ENCODE measurements at regions not wholly inside any gene's neighbourhood (a gene's known extent, or its start where the extent isn't known, plus 50 kb on each side); places are given as distances from the start of the nearest gene placed in this dataset.

DNA sequence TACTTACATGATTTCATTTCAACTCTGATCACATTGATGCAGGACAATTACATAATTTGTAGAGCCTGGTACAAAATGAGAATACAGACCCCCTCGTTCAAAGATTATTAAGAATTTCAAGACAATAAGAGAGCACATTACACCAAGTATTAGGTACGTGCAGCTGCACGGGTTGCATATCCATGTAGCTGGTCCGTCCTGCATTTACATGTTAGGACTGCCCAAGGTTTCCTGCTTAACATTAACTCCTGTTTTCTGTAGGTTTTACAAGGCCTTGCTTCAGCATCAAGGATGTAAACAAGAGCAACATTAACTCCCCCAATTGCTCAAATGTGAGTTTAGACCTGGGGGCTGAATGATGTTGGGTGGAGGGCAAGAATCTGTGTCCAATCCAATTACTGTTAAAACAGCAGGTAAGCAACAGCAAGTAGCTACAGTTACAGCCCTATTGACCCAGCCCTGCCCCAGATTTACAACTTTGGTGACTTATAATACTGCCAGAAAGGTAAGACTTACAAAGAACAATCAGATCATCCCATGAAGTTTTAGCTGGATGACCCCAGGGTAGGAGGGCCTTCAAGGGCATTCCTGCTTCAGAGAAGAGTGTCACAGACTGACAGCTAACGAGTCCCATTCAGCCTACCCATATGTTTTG is 127.4 kb upstream of the PPP2R3A start:
- Mint-ChIP-seq H3K27me3 (ENCODE audit: unreplicated experiment) (no peaks in the 10 kb centered on the region), H3K4me1 (ENCODE audit: unreplicated experiment) (no peaks in the 10 kb centered on the region), H3K27ac (ENCODE audit: unreplicated experiment) (no peak overlapping the region), H3K4me3 (ENCODE audit: unreplicated experiment) (no peak overlapping the region), H3K36me3 (ENCODE audit: low read depth, unreplicated experiment) (no peaks in the 10 kb centered on the region), H3K9me3 (ENCODE audit: unreplicated experiment) (no peaks in the 10 kb centered on the region)
- TF ChIP-seq CTCF (IDR thresholded peaks at IDR 0.05; ENCODE audit: unreplicated experiment) = no peak
- no peak for DNase-seq (ENCODE audit: low spot score)

GRCh38 chr3:135840436-135840835 is 125.1 kb upstream of the PPP2R3A start:
- no peaks in the 10 kb centered on the region for H3K36me3 Mint-ChIP-seq (ENCODE audit: low read depth, unreplicated experiment)
- no peak overlapping the region for H3K27ac Mint-ChIP-seq (ENCODE audit: unreplicated experiment)
- no peak for DNase-seq (ENCODE audit: low spot score)
- no peaks in the 10 kb centered on the region for H3K9me3 Mint-ChIP-seq (ENCODE audit: unreplicated experiment)
- no peaks in the 10 kb centered on the region for H3K27me3 Mint-ChIP-seq (ENCODE audit: unreplicated experiment)
- no peak overlapping the region for H3K4me3 Mint-ChIP-seq (ENCODE audit: unreplicated experiment)
- no peak for TF ChIP-seq CTCF (IDR thresholded peaks at IDR 0.05; ENCODE audit: unreplicated experiment)
- no peaks in the 10 kb centered on the region for H3K4me1 Mint-ChIP-seq (ENCODE audit: unreplicated experiment)

DNA sequence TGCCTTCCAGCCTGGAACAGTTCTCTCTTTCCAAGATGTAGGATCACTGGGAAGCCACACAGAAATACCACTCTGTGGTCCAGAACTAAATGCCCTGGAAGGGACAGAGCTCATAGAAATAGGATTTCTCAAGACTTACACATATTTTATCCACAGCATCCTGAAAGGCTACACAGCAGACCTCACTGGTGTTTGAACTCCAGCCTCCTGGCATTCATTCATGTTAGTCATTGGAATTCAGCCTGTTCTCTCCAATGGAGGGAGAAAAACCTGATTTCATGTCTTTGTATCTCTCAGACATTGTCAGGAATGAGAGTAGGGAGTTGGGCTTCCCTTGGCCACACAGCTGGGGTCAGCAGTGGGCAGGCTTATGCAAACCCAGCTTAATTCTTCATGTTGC is 121.1 kb upstream of the PPP2R3A start:
- H3K9me3 Mint-ChIP-seq (ENCODE audit: unreplicated experiment) = no peaks in the 10 kb centered on the region

DNA sequence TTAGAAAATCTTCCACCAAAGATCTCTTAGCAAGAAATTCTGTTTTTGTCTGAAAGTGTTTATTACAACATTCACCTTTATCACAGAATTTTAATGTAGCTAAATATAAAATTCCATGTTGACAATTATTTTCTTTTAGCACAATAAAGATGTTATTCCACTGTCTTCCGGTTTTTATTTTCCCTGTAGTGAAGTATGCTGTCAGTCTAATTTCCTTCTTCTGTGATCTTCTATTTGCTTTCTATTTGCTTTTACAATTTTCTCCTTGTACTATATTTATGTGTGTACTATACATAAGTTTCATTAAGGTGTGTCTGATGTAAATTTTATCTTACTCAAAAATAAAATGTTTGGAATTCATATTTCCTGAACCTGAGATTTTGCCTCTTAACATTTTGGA is 117.5 kb upstream of the PPP2R3A start:
- H3K27me3 Mint-ChIP-seq (ENCODE audit: unreplicated experiment) = peaks cover 2% of the 10 kb centered on the region
- no peaks in the 10 kb centered on the region for H3K4me1 Mint-ChIP-seq (ENCODE audit: unreplicated experiment)
- DNase-seq (ENCODE audit: low spot score) = no peak
- no peak overlapping the region for H3K4me3 Mint-ChIP-seq (ENCODE audit: unreplicated experiment)
- TF ChIP-seq CTCF (IDR thresholded peaks at IDR 0.05; ENCODE audit: unreplicated experiment) = no peak
- no peak overlapping the region for H3K27ac Mint-ChIP-seq (ENCODE audit: unreplicated experiment)
- H3K9me3 Mint-ChIP-seq (ENCODE audit: unreplicated experiment) = no peaks in the 10 kb centered on the region
- no peaks in the 10 kb centered on the region for H3K36me3 Mint-ChIP-seq (ENCODE audit: low read depth, unreplicated experiment)

More for the DNA sequence above, 121.1 kb upstream of the PPP2R3A start:
- H3K36me3 Mint-ChIP-seq (ENCODE audit: low read depth, unreplicated experiment) = no peaks in the 10 kb centered on the region
- no peaks in the 10 kb centered on the region for H3K27me3 Mint-ChIP-seq (ENCODE audit: unreplicated experiment)
- no peaks in the 10 kb centered on the region for H3K4me1 Mint-ChIP-seq (ENCODE audit: unreplicated experiment)
- TF ChIP-seq CTCF (IDR thresholded peaks at IDR 0.05; ENCODE audit: unreplicated experiment) = no peak
- DNase-seq (ENCODE audit: low spot score) = no peak
- H3K4me3 Mint-ChIP-seq (ENCODE audit: unreplicated experiment) = no peak overlapping the region
- no peak overlapping the region for H3K27ac Mint-ChIP-seq (ENCODE audit: unreplicated experiment)

DNA sequence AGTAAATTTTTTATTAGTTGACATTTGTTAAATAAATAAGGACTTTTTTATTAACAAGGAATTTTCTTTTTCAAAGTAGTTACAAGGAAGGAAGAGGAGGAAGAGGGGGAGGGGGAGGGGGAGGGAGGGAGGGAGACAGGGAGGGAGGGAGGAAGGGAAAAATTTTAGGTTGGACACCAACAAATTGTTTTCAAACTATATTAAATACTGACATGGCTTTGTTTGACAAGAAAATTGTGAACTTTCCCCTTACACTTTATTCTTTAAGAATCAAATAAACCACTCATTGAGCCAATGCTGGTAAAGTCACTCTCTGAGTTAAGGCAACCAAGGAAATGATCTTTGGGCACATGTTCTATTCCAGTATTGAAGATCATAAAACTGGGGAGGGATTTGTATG is 115.7 kb upstream of the PPP2R3A start:
- no peak overlapping the region for H3K27ac Mint-ChIP-seq (ENCODE audit: unreplicated experiment)

More for the DNA sequence above, 115.7 kb upstream of the PPP2R3A start:
- Mint-ChIP-seq H3K4me3 (ENCODE audit: unreplicated experiment) (no peak overlapping the region), H3K4me1 (ENCODE audit: unreplicated experiment) (no peaks in the 10 kb centered on the region), H3K9me3 (ENCODE audit: unreplicated experiment) (no peaks in the 10 kb centered on the region), H3K36me3 (ENCODE audit: low read depth, unreplicated experiment) (no peaks in the 10 kb centered on the region), H3K27me3 (ENCODE audit: unreplicated experiment) (peaks cover 2% of the 10 kb centered on the region)
- no peak for DNase-seq (ENCODE audit: low spot score)
- TF ChIP-seq CTCF (IDR thresholded peaks at IDR 0.05; ENCODE audit: unreplicated experiment) = no peak

Data from endothelial cell (in vitro differentiated cells).